ENCODE measurements at regions not wholly inside any gene's neighbourhood (a gene's known extent, or its start where the extent isn't known, plus 50 kb on each side); places are given as distances from the start of the nearest gene placed in this dataset.

DNA sequence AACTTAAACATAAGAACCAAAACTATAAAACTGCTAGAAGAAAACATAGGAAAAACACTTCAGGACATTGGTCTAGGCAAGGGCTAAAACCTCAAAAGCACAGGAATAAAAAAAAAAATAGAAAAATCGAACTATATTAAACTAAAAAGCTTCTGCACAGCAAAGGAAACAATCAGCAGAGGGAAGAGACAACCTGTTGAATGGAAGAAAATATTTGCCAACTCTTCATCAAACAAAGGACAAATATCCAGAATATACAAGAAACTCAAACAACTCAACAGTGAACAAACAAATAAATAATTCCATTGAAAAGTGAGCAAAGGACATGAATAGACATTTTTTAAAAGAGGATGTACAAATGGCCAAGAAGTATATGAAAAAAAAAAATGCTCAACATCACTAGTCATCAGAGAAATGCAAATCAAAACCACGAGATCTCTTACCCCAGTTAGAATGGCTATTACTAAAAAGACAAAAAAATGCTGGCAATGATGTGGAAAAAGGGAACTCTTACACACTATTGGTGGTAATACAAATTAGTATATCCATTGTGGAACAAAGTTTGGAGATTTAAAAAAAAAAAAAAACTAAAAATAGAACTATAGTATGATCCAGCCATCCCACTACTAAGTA, 152.0 kb downstream of the NDUFA12 start:
- TF ChIP-seq, protein P1, sequence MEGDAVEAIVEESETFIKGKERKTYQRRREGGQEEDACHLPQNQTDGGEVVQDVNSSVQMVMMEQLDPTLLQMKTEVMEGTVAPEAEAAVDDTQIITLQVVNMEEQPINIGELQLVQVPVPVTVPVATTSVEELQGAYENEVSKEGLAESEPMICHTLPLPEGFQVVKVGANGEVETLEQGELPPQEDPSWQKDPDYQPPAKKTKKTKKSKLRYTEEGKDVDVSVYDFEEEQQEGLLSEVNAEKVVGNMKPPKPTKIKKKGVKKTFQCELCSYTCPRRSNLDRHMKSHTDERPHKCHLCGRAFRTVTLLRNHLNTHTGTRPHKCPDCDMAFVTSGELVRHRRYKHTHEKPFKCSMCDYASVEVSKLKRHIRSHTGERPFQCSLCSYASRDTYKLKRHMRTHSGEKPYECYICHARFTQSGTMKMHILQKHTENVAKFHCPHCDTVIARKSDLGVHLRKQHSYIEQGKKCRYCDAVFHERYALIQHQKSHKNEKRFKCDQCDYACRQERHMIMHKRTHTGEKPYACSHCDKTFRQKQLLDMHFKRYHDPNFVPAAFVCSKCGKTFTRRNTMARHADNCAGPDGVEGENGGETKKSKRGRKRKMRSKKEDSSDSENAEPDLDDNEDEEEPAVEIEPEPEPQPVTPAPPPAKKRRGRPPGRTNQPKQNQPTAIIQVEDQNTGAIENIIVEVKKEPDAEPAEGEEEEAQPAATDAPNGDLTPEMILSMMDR (IDR thresholded peaks at IDR 0.05) = no peak
- TF ChIP-seq POLR2A (IDR thresholded peaks at IDR 0.05) = no peak
